SK-N-SH treated with all-trans-retinoic acid at 6 μM for 48 hours (cell line): ENCODE measurements at regions not wholly inside any gene's neighbourhood (a gene's known extent, or its start where the extent isn't known, plus 50 kb on each side); places are given as distances from the start of the nearest gene placed in this dataset.

Experiments used
- BACH2 ChIP-seq: fragments of 250-450 bp; sonication (Bioruptor Pico); IDR thresholded peaks from 2 replicates; pipeline ENCODE4 v1.9.0; 2021; ENCODE audit warnings: mild to moderate bottlenecking, borderline replicate concordance
- PATZ1 ChIP-seq: fragments of 250-450 bp; sonication (Bioruptor Pico); IDR thresholded peaks from 2 replicates; pipeline ENCODE4 v1.8.0; 2020; ENCODE audit warnings: mild to moderate bottlenecking, moderate library complexity, borderline replicate concordance
- PPARA ChIP-seq: fragments of 250-450 bp; sonication (Bioruptor Pico); IDR thresholded peaks from 2 replicates; pipeline ENCODE4 v1.5.0; 2020; ENCODE audit warnings: mild to moderate bottlenecking, borderline replicate concordance
- SNAI2 ChIP-seq: fragments of 250-450 bp; sonication (Bioruptor Pico); IDR thresholded peaks from 2 replicates; pipeline ENCODE4 v1.5.0; 2020; ENCODE audit warnings: mild to moderate bottlenecking, moderate library complexity
- TSHZ2 ChIP-seq: fragments of 250-450 bp; sonication (Bioruptor Pico); IDR thresholded peaks from 2 replicates; pipeline ENCODE4 v1.5.0; 2020; ENCODE audit warnings: mild to moderate bottlenecking, moderate library complexity
- ZC3H10 ChIP-seq: fragments of 250-450 bp; sonication (Bioruptor Pico); IDR thresholded peaks from 2 replicates; pipeline ENCODE4 v1.5.1; 2021; ENCODE audit warnings: mild to moderate bottlenecking, moderate library complexity
- ZFP3 ChIP-seq: fragments of 250-450 bp; sonication (Bioruptor Pico); IDR thresholded peaks from 2 replicates; pipeline ENCODE4 v1.5.0; 2020; ENCODE audit warnings: mild to moderate bottlenecking, moderate library complexity
- ZFP30 ChIP-seq: fragments of 450-650 bp; formaldehyde crosslinking; IDR thresholded peaks from 2 replicates; pipeline ENCODE4 v1.5.0; 2022; ENCODE audit warnings: mild to moderate bottlenecking, moderate library complexity
- ZNF565 ChIP-seq: fragments of 450-650 bp; formaldehyde crosslinking; conservative IDR thresholded peaks from 2 replicates; pipeline ENCODE4 v1.5.0; 2020; ENCODE audit warnings: low read depth, mild to moderate bottlenecking, moderate library complexity
- ZNF70 ChIP-seq: fragments of 450-650 bp; formaldehyde crosslinking; IDR thresholded peaks from 2 replicates; pipeline ENCODE4 v1.5.0; 2020; ENCODE audit warnings: mild to moderate bottlenecking, moderate library complexity
- ZNF8 ChIP-seq: fragments of 450-650 bp; formaldehyde crosslinking; IDR thresholded peaks from 2 replicates; pipeline ENCODE4 v1.5.0; 2020; ENCODE audit warnings: mild to moderate bottlenecking, moderate library complexity

- TF ChIP-seq PPARA (CRISPR knock-in tag): no peak
- no peak for TF ChIP-seq ZC3H10
- no peak for TF ChIP-seq PATZ1 (CRISPR knock-in tag)
- no peak for TF ChIP-seq ZNF8 (CRISPR knock-in tag)
- TF ChIP-seq ZFP30 (CRISPR knock-in tag): no peak
- no peak for TF ChIP-seq SNAI2 (CRISPR knock-in tag)
- no peak for TF ChIP-seq ZNF565 (CRISPR knock-in tag)
- TF ChIP-seq ZNF70 (CRISPR knock-in tag): no peak
- no peak for TF ChIP-seq BACH2 (CRISPR knock-in tag)
- TF ChIP-seq ZFP3: no peak
- no peak for TF ChIP-seq TSHZ2 (CRISPR knock-in tag)
These were observed 88.7 kb upstream of the ADPGK start for GRCh38 chr15:72872066-72872845.
